ENCODE measurements at regions not wholly inside any gene's neighbourhood (a gene's known extent, or its start where the extent isn't known, plus 50 kb on each side); places are given as distances from the start of the nearest gene placed in this dataset.
"Not testable (repeated sequence)": the region's sequence is repeated elsewhere in the genome, so short reads cannot be mapped to it uniquely, and the experiment has no call there.

DNA sequence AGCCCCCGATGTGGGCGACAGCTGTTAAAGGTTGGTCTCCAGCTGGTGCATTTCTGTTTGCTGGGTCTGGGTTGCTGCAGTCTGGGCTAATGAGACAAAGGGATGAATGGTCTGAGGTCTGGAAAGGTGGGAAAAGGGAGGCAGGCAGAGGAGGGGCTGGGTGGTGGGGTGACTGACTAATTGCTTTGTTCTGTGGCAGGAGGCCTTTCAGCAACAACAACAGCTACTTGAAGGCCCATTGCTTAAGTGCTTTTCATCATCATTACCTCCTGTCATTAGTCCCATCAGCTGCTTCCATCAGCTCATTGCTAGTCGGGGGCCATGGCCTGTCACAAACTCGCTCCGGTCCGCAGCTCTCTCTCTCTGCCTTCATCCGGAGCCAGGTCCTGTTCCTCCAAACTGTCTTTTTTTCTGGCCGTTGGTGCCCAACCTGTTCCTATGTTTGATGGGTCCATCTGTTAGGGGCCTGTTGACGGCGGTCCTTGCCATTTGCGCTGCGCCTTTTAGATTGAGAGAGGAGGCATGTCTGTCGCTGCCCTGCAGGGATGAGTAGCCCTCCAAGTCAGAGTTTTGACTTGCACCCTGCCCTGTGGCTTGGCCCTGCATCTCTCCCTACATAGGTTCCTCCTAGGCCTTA is 105.6 kb upstream of the PLXNA2 start:
- no peak for FAIRE-seq

DNA sequence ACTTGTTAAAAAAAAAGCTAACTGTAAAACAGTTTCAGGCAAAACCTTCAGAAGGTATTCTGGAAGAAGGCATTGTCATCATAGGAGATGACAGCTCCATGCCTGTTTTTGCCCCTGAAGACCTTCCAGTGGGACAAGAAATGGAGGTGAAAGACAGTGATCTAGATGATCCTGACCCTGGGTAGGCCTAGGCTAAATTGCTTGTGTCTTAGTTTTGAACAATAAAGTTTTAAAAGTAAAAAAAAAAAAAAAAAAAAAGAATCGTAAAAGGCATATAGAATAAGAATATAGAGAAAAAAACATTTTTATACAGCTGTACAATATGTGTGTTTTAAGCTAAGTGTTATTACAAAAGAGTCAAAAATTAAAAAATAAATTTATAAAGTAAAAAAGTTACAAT is 106.6 kb upstream of the PLXNA2 start:
- no peak for FAIRE-seq

DNA sequence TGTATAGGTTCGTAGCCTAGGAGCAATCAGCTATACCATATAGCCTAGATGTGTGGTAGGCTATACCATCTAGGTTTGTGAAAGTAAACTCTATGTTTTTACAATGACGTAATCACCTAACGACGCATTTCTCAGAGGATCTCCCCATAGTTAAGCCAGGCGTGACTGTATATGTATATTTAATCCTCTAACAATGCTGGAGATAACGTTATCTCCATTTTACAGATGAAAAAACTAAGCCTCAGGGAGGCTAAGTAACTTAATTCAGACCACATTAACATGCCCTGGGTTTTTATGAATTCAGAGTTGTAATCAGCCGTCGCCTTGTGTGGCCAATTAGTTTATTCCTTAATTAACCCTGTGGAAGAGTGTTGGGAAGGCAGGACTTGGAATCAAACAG is 107.7 kb upstream of the PLXNA2 start:
- FAIRE-seq, result no peak

DNA sequence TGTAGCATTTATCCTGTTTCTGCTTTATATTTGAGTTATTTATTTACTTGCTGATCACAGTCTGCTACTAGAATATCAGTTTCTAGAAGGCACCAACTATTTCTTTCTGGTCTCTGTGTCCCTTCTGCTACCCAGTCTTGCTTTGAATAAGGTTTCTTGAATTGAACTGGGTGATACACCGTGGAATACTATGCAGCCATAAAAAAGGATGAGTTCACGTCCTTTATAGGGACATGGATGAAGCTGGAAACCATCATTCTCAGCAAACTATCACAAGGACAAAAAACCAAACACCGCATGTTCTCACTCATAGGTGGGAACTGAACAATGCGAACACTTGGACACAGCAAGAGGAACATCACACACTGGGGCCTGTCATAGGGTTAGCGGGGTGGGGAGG is 109.6 kb upstream of the PLXNA2 start:
- not testable (repeated sequence) for FAIRE-seq

DNA sequence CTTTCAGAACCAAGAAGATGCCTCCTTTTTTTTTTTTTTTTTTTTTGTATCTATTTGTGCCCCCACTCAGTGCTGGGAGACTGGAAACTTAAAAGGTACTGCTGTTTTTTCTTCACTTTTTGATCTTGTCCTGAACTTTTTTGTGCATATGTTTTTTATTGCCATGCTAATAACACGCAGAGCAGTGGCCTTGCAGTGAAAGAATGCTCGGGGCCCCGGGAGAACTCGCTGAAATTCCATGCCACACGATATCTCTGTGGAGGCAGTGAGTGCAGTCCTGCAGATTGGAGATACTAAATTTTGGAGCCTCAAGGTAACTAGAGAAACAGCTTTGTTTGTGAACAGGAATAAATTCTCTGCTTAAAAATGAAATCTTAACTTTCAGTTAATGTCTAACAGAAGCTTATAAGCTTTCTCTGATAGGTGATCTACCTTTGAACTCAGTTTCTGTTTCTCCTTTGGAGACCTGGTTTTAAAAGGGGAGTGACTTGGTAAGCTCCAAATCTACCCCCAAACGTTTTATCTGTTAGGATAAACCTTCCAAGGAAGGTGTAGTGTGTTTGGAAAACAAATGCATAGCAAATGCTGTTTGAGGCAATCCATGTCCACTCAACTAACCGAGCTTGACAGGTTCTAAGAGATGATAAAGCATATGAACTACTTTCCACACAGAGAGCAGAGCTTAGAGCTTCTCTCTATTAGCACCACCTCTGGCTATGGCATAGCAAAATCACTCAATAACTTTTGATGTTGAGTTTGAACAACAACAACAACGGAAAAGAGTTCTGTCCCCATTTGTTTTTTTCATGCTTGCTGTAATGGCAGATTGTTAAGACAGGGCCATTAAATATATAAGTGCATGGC is 113.7 kb upstream of the PLXNA2 start:
- FAIRE-seq, result no peak

DNA sequence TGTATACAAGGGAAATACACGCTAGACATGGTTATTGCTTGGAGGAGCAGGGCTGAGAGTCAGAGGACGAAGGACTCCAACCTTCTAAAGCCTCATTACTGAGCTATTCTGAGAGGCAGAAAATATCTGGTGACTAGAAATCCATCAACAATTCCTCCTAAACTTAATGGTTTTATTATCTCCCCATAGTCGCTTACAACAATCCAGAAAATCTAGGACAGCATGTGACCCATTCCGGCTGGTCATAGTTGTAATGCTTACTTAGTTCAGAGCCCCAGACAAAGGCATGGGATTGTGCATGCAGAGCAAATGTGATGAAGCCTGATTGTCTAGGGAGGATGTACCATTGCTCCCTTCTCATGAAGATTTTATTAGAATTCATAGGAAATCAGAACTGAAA is 114.5 kb upstream of the PLXNA2 start:
- FAIRE-seq, result no peak

DNA sequence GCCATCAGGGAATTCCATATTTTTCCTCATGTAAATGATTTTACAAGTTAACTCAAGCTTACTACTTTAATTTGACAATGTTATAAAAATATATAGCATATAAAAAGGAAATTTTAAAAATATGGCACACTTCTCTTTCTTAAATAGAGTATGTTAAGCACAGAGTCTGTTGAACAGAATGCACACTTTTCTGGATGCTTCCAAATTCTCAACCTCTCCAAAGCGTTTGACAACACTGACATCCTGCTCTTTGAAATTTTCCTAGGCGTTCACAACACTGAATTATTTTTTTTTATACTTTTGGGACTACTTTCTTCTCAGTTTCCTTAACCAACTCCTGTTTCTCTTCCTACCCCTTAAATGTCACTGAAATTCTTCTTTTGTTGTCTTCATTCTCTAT is 117.8 kb upstream of the PLXNA2 start:
- no peak for FAIRE-seq

DNA sequence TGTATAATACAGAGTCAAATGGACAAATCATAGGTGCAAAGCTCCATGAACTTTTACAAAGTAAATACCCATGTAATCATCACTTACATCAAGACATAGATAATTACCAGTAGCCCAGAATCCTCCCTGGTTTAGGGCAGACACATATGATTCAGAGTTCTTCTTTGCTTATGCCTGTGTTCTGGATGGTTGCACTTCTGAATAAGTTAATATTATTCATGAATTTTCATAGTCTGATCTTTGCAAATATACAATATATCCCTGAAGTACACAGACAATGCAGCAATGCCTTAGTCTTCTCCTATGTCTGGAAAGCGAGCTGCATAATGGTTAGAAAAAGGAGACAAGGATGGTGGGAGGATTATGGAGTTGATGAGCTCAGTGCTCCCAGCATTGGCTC is 122.4 kb upstream of the PLXNA2 start:
- no peak for FAIRE-seq

DNA sequence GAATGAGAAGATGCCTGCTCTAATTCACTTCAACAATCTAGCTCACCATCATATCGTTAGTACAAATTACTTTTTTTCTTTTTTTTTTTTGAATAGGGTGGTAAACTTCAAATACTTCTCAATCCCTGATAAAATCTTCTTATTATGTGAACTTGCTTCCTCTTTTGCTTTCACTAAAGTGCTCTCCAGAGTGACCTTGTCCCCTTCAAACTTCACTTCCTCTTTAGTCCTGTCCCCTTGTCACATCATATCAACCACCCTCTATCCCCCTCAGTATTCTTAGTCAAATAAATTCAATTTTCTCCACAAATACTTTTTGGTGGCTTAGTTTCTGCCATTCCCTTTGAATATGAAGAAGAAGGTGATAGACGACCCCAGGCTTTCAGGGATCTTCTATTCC is 124.9 kb upstream of the PLXNA2 start:
- FAIRE-seq, result no peak

DNA sequence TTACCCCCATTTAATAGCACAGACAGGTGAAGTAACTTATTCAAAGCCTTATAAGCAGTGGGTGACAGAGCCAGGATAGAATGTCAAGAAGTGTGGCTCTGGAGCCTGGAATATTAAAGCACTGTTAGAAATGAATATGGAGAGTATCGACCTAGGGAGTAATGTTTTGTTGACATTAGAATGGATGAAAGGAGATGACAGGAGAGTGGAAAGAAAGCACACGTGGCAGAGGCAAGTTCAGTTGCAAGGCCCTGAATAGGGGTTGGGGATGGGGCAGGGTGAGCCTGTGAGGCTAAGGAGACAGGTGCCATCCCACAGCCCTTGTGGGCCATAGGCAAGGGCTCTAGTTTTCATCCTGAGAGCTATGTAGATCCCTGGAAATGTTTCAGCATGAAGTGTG is 125.5 kb upstream of the PLXNA2 start:
- no peak for FAIRE-seq

DNA sequence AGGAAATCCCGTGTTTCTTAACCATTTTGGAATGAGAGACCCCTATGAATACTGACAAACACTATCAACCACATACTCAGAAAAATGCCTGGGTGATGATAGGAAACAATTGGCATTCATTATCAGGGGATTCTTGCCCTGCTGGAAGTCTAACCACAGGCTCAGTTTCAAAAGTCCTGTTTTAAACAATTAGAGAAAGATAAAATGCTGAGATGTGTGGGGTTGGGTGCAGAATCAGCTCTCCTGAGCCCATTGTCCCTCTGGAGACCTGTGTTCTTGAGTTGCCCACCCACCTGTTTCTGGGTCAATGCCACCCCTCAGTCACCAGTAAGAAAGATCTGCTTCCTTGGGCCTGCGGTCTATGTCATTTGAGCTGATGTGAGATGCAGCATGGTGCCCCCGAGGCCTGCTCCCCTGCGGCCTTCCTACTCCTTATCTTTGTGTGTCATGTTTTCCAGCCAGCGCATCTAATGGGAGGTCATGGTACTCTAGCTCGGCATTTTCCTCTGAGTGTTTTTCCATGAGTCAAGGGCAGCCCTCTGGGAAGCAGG is 130.3 kb upstream of the PLXNA2 start:
- no peak for FAIRE-seq

DNA sequence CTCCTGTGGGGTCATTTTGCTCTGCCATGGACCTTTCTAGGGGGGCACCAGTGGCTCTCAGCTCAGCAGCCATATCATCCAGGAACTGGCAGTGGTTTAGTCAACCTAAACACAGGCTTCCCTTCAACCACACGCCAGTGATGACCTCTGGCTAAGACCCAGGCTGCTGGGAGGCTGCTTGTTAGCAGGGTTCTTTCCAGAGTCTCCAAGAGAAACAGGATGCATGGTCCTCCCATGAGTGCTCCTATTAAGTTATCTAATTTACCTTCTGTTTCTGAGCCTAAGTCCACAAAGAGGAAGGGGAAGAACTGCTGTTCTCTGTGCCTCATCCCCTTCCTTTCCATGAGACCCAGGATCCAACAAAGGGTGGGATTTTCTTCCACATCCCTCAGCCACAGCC is 137.3 kb upstream of the PLXNA2 start:
- FAIRE-seq, result no peak

DNA sequence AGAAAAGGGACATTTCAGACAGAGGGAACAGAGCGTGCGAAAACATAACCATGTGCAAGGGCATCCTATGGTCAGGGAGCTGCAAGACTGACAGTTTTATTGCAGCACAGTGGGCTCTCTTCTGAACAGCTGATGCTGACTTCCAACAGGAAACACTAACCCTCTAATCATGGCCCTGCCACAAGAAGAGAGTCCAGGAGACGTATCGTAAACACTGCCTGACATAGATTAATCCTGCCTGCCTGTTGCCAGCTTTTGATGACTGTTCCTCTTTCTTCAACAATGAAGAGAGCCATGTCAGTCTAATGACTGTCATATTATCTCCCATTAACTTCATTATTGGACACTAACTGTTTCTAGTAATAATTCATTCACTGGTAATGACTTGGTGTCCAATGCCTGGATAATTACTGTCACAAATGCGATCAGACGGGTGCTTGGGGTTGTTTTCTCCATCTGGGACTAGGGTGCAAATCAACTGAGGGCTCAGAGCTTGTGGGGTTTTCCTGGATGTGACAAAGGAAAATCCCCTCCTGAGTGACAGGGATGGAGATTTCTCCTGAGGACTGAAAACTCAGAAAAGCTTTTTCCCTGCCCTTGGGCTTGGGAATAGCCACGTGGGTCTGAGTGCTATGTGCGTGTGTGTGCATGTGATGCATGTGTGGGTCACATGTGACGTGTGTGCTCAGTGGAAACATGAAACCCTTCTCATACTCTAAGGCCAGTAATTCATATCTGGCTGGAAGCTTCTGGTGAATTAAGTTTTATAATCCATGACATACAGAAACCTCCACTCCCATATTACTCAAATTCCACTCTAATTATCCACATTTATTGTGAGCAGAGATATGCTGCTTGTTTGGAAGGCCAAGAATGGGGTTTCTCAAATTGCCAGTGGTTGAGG is 144.0 kb upstream of the PLXNA2 start:
- no peak for FAIRE-seq

DNA sequence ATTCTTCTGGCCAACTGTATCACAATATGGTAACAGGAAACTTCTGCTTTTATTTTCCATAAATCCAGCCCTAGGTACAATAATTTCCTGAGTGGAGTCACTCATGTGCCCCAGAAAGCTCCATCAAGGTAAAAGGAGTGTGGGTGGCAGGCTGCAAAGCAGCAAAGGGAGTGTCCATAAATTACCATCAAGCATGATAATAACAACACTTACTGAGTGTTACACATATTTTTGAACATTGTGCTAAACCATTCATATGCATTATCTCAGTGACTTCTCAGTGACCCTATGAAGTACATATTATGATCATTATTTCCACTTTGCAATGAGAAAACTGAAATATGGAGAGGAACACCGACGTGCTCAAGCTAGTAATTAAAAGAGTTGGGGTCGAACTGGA is 149.2 kb upstream of the PLXNA2 start:
- no peak for FAIRE-seq

DNA sequence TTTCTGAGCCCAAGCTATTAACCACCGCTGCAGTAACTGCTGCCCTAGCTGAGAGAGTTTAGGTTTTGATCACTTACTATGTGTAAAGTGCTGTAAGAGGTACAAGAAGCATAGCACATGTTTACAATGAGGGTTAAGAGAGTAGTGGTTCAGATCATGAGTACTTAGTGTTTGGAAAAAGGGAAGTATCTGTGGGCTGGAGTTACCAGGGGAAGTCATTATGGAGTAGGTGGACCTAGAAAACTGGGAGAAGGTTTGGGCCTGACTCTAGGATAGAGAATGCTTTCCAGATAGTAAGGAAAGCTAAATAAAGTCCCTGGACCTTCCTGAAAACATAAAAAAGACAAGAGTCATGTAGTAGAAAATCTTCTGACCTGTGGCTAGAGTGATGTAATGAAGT is 149.6 kb upstream of the PLXNA2 start:
- FAIRE-seq, result no peak

DNA sequence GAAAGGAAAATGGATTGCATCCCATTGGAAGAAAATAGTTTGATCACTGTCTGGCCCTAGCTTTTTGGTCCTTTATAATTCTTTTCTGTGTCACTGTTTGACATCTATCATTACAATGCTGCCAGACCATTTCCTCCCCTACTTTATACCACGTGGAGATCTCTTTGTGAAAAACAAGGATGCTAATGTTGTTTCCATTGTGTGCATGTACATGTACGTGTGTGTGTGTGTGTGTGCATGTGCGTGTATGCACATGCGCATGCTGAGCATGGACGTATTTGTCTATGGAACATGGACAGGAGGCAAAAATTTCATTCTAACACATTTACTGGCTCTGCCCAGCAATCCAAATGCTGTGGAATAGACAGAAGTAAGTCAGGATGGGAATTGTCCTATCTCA is 153.1 kb upstream of the PLXNA2 start:
- FAIRE-seq, result no peak

DNA sequence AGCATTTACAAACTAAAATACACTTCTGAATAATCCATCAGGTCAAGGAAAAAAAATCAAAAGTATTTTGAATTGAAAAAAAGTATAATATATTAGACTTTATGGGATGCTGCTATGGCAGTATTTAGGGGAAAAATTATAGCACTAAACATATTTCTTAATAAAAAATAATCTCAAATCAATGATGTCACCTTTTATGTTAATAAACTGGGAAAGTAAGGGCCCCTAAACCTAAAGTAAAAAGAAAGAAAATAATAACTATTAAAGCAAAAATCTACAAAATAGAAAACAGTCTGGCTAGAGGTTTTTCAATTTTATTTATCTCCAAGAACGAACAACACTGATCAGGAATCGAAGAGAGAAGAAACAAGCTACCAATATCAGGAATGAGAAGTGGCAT is 160.8 kb upstream of the PLXNA2 start:
- FAIRE-seq, result no peak

DNA sequence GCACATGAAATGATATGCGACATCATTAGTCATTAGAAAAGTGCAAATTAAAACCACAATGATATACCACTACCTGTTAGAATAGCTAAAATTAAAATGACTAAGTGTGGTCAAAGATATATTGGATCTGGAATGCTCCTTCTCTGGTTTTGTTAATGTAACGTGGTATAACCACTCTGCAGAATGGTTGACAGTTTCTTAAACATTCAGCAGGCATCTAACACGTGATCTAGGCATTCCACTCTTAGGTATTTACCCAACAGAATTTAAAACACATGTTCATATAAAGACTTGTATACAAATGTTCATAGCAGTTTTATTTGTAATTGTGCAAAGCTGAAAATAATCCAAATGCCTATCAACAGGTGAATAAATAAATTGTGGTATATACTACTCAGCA is 165.0 kb upstream of the PLXNA2 start:
- no peak for FAIRE-seq

DNA sequence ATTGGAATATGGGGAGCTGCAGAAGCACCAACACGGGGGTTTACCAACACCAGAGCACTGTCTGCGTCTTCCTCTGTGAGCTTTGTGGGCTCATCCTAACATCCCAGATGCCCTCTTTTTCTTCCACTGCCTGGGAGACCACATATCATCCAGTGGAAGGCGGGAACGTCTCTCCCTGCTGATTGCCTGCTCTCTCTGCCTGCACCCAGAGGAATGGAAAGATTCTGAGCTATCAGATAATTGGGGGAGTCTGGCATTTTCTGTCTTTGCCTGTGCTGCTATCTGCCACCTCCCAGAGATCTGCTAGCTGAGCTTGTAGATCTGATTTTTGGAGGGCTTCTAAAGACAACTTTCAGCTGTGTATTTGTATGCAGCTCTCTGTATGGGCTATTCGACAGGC is 166.2 kb upstream of the PLXNA2 start:
- FAIRE-seq, result no peak

DNA sequence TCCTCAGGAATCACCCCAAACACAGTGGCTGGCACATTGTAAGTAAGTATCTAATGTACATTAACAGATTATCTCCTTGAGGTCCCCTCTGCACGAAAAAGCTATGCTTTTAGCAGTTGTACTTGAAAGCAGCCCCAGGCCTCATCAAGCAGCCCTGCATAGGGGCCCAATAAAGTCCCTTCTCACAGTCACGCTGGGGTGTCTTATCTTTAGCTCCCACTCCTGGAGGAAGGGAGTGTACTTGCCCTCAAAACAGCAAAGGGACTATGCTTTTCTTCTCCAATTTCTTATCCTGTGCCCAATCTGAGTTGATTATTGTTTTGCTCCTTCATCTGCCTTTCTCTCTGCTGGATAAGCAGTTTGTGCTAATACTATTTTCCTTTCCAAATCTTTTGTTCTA is 168.8 kb upstream of the PLXNA2 start:
- FAIRE-seq, result no peak

DNA sequence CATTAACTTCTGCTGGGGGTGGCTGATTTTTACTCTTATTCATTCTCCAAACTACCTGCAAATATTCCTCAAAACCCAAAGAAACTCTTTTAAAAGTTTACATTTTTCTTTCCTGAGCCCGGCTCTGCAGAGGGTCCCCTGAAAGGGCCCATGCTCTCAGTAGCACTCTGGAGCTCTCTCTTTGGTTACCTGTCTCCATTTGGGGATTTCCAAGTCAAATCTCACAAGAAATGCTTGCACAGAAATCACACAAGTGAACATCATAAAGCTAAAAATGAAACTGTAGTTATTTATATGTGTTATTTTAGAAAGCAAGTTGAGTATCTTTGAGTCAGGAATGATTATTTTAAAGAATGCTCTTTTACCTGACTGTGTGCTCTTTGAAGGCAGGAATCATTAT is 174.5 kb upstream of the PLXNA2 start:
- FAIRE-seq, result no peak

DNA sequence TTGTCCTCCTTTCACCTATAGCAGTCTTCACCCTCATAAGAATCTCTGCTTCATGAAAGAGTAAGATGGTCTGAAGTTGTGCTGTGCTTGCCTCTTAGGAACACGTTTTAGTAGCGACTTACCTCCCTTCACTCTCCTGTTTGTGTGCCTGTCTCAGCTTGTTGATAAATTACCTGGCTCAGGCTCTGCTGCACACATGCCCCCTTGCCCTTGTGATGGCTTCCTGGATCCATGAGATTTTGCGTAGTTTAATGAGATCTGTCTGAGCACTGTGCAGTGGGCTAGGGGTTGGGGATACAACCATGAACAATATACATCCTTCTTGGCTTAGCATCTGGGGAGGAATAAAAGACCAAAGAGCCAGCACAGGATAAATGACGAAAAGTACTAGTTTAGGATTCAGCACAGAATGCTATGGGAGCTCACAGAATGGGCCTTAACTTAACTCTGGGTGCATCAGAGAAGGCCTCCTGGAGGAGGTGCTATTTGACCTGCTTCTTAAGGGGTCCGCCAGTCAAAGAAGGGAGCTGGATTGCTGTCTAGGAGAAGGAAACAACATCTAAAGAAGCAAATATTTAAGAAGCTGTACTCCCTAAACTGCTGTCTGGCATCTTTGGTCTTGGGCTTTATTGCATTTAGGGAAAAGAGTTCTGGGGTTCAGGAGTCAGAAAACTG is 175.7 kb upstream of the PLXNA2 start:
- no peak for FAIRE-seq

DNA sequence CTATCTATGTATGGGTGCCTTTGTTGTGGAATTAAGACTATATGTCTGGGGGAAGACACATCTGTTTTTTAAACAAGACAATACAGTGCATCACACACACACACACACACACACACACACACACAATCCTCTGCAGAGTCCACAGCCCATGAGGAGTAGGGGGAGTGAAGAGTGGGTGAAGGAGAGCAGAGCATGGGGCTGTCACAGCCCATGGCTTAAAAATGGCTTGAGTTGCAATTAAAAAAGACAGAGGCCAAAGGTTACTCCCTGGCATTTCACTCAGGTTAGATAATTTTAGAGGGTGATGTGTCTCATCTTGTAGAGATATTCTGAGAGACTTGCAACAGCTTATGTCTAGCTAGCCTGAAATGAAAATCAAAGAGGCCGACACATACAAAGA is 176.5 kb upstream of the PLXNA2 start:
- no peak for FAIRE-seq
